H1 (cell line): ENCODE measurements at regions not wholly inside any gene's neighbourhood (a gene's known extent, or its start where the extent isn't known, plus 50 kb on each side); places are given as distances from the start of the nearest gene placed in this dataset.
"Not testable (repeated sequence)": the region's sequence is repeated elsewhere in the genome, so short reads cannot be mapped to it uniquely, and the experiment has no call there.

Experiments used
- CTCF ChIA-PET: fragments of 300-600 bp; sonication (Branson Sonifier 250); formaldehyde crosslinking; loops from one replicate; lab custom pipeline; 2021; ENCODE audit not compliant: partially characterized antibody; lab: Charles Lee
- POLR2A ChIA-PET: fragments of 300-600 bp; sonication (Branson Sonifier 250); formaldehyde crosslinking; loops from one replicate; lab custom pipeline; 2021; ENCODE audit warnings: inconsistent platforms; ENCODE audit not compliant: partially characterized antibody; lab: Charles Lee
- DNase-seq, 2 experiments: peaks; one replicate each; pipeline versions ENCODE4 v3.0.0 to v3.0.0-alpha.2; 2010 to 2022; ENCODE audit warnings: low spot score in 2 of 2, low read depth in 1 of 2, mixed read lengths in 1 of 2
- FAIRE-seq: peaks from 2 replicates; lab custom pipeline; 2011; peaks lifted over from hg19 to GRCh38; lab: Jason Lieb, UNC
- H2AFZ ChIP-seq: 2 replicates; pipeline ENCODE4 v1.8.1; 2012; ENCODE audit warnings: low read length, inconsistent platforms
- H2AK5ac ChIP-seq: 2 replicates; pipeline ENCODE4 v1.6.1; 2013; ENCODE audit warnings: low read depth, low read length
- H2BK120ac ChIP-seq: replicated peaks from 2 replicates; pipeline ENCODE3; 2013; ENCODE audit warnings: low read depth, low read length, inconsistent platforms
- H2BK12ac ChIP-seq: 2 replicates; pipeline ENCODE4 v1.6.1; 2013; ENCODE audit warnings: low read depth, low read length
- H2BK15ac ChIP-seq: 2 replicates; pipeline ENCODE4 v1.6.1; 2013; ENCODE audit warnings: low read length
- H2BK20ac ChIP-seq: 2 replicates; pipeline ENCODE4 v1.6.1; 2013; ENCODE audit warnings: low read length
- H2BK5ac ChIP-seq: 2 replicates; pipeline ENCODE4 v1.6.1; 2013; ENCODE audit warnings: low read depth, low read length
- H3K14ac ChIP-seq: 2 replicates; pipeline ENCODE4 v1.6.1; 2013; ENCODE audit warnings: inconsistent platforms; ENCODE audit not compliant: insufficient read length
- H3K18ac ChIP-seq: 2 replicates; pipeline ENCODE4 v1.6.1; 2013; ENCODE audit warnings: low read length; ENCODE audit errors: extremely low read depth
- H3K23ac ChIP-seq: 2 replicates; pipeline ENCODE4 v1.6.1; 2013; ENCODE audit warnings: inconsistent platforms; ENCODE audit not compliant: insufficient read length
- H3K23me2 ChIP-seq: 2 replicates; pipeline ENCODE4 v1.6.1; 2013; ENCODE audit warnings: low read depth, low read length
- H3K27ac ChIP-seq: 2 replicates; pipeline ENCODE4 v1.6.1; 2011; ENCODE audit warnings: low read depth, low read length, inconsistent platforms
- H3K27me3 ChIP-seq, 4 experiments: replicated peaks in 1 of 4; 1 replicate in 1 of 4; 2 replicates in 3 of 4; pipeline versions ENCODE4 v1.6.1 to v1.8.1; 2011 to 2013; ENCODE audit warnings: low read length in 3 of 4, mild to moderate bottlenecking in 3 of 4, inconsistent platforms in 2 of 4, mixed read lengths in 2 of 4, moderate library complexity in 1 of 4; ENCODE audit not compliant: control insufficient read depth in 3 of 4, insufficient read depth in 3 of 4; ENCODE audit errors: extremely low read depth in 1 of 4
- H3K36me3 ChIP-seq, 4 experiments: 2 replicates each; pipeline versions ENCODE4 v1.6.1 to v1.8.1; 2011 to 2013; ENCODE audit warnings: mild to moderate bottlenecking in 4 of 4, low read length in 3 of 4, moderate library complexity in 2 of 4, control low read depth in 1 of 4, inconsistent platforms in 1 of 4; ENCODE audit not compliant: insufficient read depth in 4 of 4, control insufficient read depth in 2 of 4
- H3K4ac ChIP-seq: replicated peaks from 2 replicates; pipeline ENCODE3; 2013; ENCODE audit warnings: low read length, low read depth, mixed read lengths, inconsistent platforms; ENCODE audit not compliant: insufficient read length
- H3K4me1 ChIP-seq, 4 experiments: replicated peaks in 1 of 4; 1 replicate in 1 of 4; 2 replicates in 3 of 4; pipeline versions ENCODE4 v1.6.1 to v1.8.1; 2011 to 2013; ENCODE audit warnings: low read length in 3 of 4, inconsistent platforms in 2 of 4, mixed read lengths in 1 of 4; ENCODE audit not compliant: insufficient read depth in 4 of 4, control insufficient read depth in 3 of 4
- H3K4me2 ChIP-seq, 2 experiments: 2 replicates each; pipeline versions ENCODE4 v1.6.1 to v1.8.1; 2011 to 2013; ENCODE audit warnings: low read depth in 2 of 2, low read length in 2 of 2, control low read depth in 1 of 2, inconsistent platforms in 1 of 2, mild to moderate bottlenecking in 1 of 2; ENCODE audit not compliant: insufficient read depth in 1 of 2
- H3K4me3 ChIP-seq, 4 experiments: fragments of 200-600, 300-600 bp in 1 of 4; sonication (generic), shearing (Covaris generic), sonication (Bioruptor Twin) in 1 of 4; 2 replicates each; pipeline versions ENCODE4 v1.5.1 to v1.8.1; 2011 to 2016; ENCODE audit warnings: low read length in 4 of 4, low read depth in 3 of 4, control low read depth in 2 of 4, inconsistent platforms in 2 of 4, mild to moderate bottlenecking in 2 of 4, mixed read lengths in 1 of 4, moderate library complexity in 1 of 4; ENCODE audit not compliant: insufficient read depth in 2 of 4; ENCODE audit errors: extremely low read depth in 1 of 4
- H3K56ac ChIP-seq: replicated peaks from 2 replicates; pipeline ENCODE3; 2013; ENCODE audit warnings: low read depth, mild to moderate bottlenecking, mixed read lengths, low read length, inconsistent platforms; ENCODE audit not compliant: insufficient read length
- H3K79me1 ChIP-seq: 2 replicates; pipeline ENCODE4 v1.6.1; 2013; ENCODE audit warnings: low read depth, low read length, control low read depth
- H3K79me2 ChIP-seq, 2 experiments: 2 replicates each; pipeline versions ENCODE4 v1.6.1 to v1.8.1; 2012 to 2013; ENCODE audit warnings: low read length in 2 of 2, mild to moderate bottlenecking in 2 of 2, inconsistent platforms in 1 of 2; ENCODE audit not compliant: insufficient read depth in 2 of 2, control insufficient read depth in 1 of 2
- H3K9ac ChIP-seq, 4 experiments: replicated peaks in 1 of 4; 1 replicate in 1 of 4; 2 replicates in 3 of 4; pipeline versions ENCODE4 v1.6.1 to v1.8.1; 2011 to 2013; ENCODE audit warnings: low read depth in 3 of 4, low read length in 3 of 4, control low read depth in 2 of 4, mild to moderate bottlenecking in 2 of 4, moderate library complexity in 2 of 4, inconsistent platforms in 1 of 4; ENCODE audit errors: extremely low read depth in 1 of 4
- H3K9me3 ChIP-seq, 2 experiments: 2 replicates each; pipeline versions ENCODE4 v1.6.1 to v1.8.1; 2012 to 2013; ENCODE audit warnings: mild to moderate bottlenecking in 2 of 2, moderate library complexity in 2 of 2, control low read depth in 1 of 2, inconsistent platforms in 1 of 2, low read depth in 1 of 2, low read length in 1 of 2, mixed read lengths in 1 of 2; ENCODE audit not compliant: insufficient read depth in 2 of 2
- H4K20me1 ChIP-seq, 2 experiments: replicated peaks in 1 of 2; 2 replicates each; pipeline versions ENCODE3 to v1.8.1; 2011 to 2013; ENCODE audit warnings: inconsistent platforms in 2 of 2, low read length in 2 of 2, mild to moderate bottlenecking in 1 of 2; ENCODE audit not compliant: insufficient read depth in 2 of 2, control insufficient read depth in 1 of 2
- H4K5ac ChIP-seq: 2 replicates; pipeline ENCODE4 v1.6.1; 2013; ENCODE audit warnings: low read length, low read depth, mixed read lengths, inconsistent platforms; ENCODE audit not compliant: insufficient read length
- H4K8ac ChIP-seq: 2 replicates; pipeline ENCODE4 v1.8.0; 2013; ENCODE audit warnings: mild to moderate bottlenecking, moderate library complexity, low read length, inconsistent platforms; ENCODE audit not compliant: insufficient read depth; ENCODE audit errors: extremely low read depth
- H4K91ac ChIP-seq: replicated peaks from 2 replicates; pipeline ENCODE3; 2013; ENCODE audit warnings: low read length, mixed read lengths, inconsistent platforms; ENCODE audit not compliant: insufficient read length
- CHD2 ChIP-seq: IDR thresholded peaks from 2 replicates; pipeline ENCODE4 v1.6.1; 2012; ENCODE audit warnings: low read length, improper control_type of control experiment
- KDM4A ChIP-seq: IDR thresholded peaks from one replicate; pipeline ENCODE4 v1.7.1; 2012; ENCODE audit warnings: low read depth, mild to moderate bottlenecking, moderate library complexity, low read length, inconsistent platforms; ENCODE audit not compliant: severe bottlenecking
- RXRA ChIP-seq: IDR thresholded peaks from 2 replicates; pipeline ENCODE4 v1.6.1; 2011; ENCODE audit warnings: low read depth, mild to moderate bottlenecking, low read length, moderate library complexity; ENCODE audit not compliant: insufficient read depth
- WGBS, 2 experiments: shearing (Covaris generic) in 1 of 2; methylation state at CpG; one replicate each; pipeline versions ENCODE4 v1.1.6 to v1.1.7; 2013 to 2015; ENCODE audit warnings: low lambda C conversion rate in 2 of 2, mixed read lengths in 2 of 2, inconsistent platforms in 1 of 2, low coverage in 1 of 2, missing lambda C conversion rate in 1 of 2; ENCODE audit not compliant: insufficient replicate concordance in 2 of 2, insufficient coverage in 1 of 2, insufficient read length in 1 of 2; ENCODE audit errors: extremely low coverage in 1 of 2, missing lambda C conversion rate in 1 of 2; 5-methylcytosine and 5-hydroxymethylcytosine counted together
- TF ChIP-seq, protein P1 (sequence below): IDR thresholded peaks from 2 replicates; pipeline ENCODE4 v1.6.1; 2011; ENCODE audit warnings: low read length, improper control_type of control experiment

DNA sequence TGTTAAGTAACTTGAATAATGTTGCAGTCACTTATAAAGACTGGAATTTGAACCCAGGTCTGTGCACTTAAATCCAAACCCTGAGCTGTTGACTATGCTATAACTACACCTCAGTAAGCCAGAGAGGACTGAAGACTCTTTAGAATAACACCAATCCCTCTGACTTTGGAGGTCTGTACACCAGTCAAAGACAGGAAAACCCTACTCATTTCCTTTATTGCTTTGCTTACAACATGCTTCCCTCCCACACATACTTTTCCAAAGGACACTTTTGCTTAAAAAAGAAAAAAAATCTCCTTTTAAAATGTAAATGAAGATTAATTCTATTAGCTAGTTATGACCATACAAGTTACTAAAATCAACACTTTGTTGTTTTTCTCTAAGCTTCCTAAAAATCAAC, 184.7 kb upstream of the KCTD7 start (continued):
- TF ChIP-seq CHD2, result no peak
- no peak for TF ChIP-seq RXRA
- TF ChIP-seq, protein P1, sequence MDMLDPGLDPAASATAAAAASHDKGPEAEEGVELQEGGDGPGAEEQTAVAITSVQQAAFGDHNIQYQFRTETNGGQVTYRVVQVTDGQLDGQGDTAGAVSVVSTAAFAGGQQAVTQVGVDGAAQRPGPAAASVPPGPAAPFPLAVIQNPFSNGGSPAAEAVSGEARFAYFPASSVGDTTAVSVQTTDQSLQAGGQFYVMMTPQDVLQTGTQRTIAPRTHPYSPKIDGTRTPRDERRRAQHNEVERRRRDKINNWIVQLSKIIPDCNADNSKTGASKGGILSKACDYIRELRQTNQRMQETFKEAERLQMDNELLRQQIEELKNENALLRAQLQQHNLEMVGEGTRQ, result no peak
- TF ChIP-seq KDM4A, result no peak
- TF ChIP-seq, all 59 proteins: peak for 0

DNA sequence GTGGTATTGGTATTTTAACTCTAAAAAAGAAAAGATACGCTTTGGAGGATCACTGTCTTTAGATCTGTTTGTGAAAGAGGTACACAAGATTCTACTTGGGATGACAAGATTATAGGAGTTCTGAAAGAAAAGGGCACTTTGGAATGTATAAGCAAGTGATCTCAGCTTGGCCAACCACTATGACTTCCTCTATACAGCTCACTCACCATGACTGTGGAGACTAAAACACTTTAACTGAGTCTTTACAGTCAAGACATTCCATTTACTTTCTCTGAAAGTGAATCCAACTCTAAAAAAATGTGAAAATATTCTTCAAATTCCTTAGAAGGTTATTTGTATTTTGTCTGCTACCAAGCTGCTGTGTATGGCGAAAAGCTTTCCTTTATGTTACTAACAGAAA, 181.7 kb upstream of the KCTD7 start:
- H3K9me3 ChIP-seq, H4K91ac ChIP-seq, H3K4me3 ChIP-seq, H3K23me2 ChIP-seq, H3K23ac ChIP-seq, H3K4ac ChIP-seq, H3K79me1 ChIP-seq, DNase-seq, H3K4me1 ChIP-seq, H3K4me2 ChIP-seq, H2BK5ac ChIP-seq, H2BK20ac ChIP-seq, H2BK15ac ChIP-seq, H3K18ac ChIP-seq, H2AFZ ChIP-seq, H3K27me3 ChIP-seq, H2AK5ac ChIP-seq, H3K79me2 ChIP-seq, H3K36me3 ChIP-seq, POLR2A ChIA-PET, H3K9ac ChIP-seq, H2BK120ac ChIP-seq, H4K5ac ChIP-seq, FAIRE-seq, H3K27ac ChIP-seq, H4K20me1 ChIP-seq, H3K56ac ChIP-seq, H2BK12ac ChIP-seq, H3K14ac ChIP-seq, H4K8ac ChIP-seq: not testable (repeated sequence)
- WGBS, 2 experiments, result 96% methylated on average over 2 of the region's 2 CpGs; no CpG with 5 or more reads in 1 of the 2 experiments
- CTCF ChIA-PET, result interaction anchor here (0.6 kb wide), 1 partner anchor 518 kb away, joined by 3 read pairs; no protein-coding TSS in a partner anchor
